GM06990 (cell line): ENCODE measurements at regions not wholly inside any gene's neighbourhood (a gene's known extent, or its start where the extent isn't known, plus 50 kb on each side); places are given as distances from the start of the nearest gene placed in this dataset.

Experiments used
- DNase-seq: peaks from one replicate; pipeline ENCODE4 v3.0.0-alpha.2; 2011; ENCODE audit not compliant: insufficient read length; ENCODE audit errors: extremely low read depth
- H3K27me3 ChIP-seq: replicated peaks from 2 replicates; pipeline ENCODE4 v1.6.0; 2011; ENCODE audit warnings: low read length; ENCODE audit not compliant: control insufficient read depth, insufficient read depth
- H3K36me3 ChIP-seq: 2 replicates; pipeline ENCODE4 v1.5.1; 2011; ENCODE audit warnings: low read length; ENCODE audit not compliant: control insufficient read depth, insufficient read depth
- H3K4me3 ChIP-seq: replicated peaks from 2 replicates; pipeline ENCODE4 v1.5.1; 2011; ENCODE audit warnings: low read depth, mild to moderate bottlenecking, control low read depth, low read length
- CTCF ChIP-seq: IDR thresholded peaks from 2 replicates; pipeline ENCODE4 v1.5.1; 2011; ENCODE audit warnings: low read length, control low read depth, mild to moderate bottlenecking, inconsistent platforms; ENCODE audit not compliant: insufficient read depth, poor library complexity, severe bottlenecking

- no peak for DNase-seq
- Histone ChIP-seq H3K27me3 (no peaks in the 10 kb centered on the region), H3K36me3 (no peaks in the 10 kb centered on the region), H3K4me3 (no peak overlapping the region)
- TF ChIP-seq CTCF: no peak
Observed at GRCh38 chr16:64865069-64865696, 256.7 kb downstream of the CDH11 start.

DNA sequence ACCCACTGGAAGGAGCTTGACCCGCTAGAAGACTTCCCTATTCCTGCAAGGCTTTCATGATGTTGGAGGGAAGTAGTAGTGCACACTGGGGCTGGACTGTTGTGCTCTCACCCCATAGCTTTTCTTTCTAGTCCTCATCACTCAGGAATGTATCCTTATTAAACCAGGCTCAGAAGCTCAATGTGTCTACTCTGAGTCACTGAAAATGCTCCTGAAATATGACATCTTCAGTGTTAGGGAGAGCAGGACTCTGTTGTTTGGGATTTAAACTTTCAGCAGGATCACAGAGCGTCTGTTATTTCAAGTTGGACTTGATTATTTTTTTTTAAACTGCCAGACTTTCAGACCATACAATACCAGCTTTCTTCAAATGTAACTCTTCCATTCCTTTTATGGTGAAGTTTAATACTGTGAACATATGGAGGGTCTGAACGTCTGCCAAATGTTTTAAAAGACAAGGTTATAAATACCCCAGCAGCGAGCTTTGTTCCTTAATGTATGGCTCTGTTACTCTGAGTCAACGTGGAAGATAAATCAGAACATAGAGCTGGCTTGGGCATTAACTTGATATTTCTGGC is 257.5 kb downstream of the CDH11 start:
- DNase-seq: no peak
- Histone ChIP-seq H3K27me3 (no peaks in the 10 kb centered on the region), H3K36me3 (no peaks in the 10 kb centered on the region), H3K4me3 (no peak overlapping the region)
- no peak for TF ChIP-seq CTCF

GRCh38 chr16:64858076-64858475 is 263.8 kb downstream of the CDH11 start:
- no peak for TF ChIP-seq CTCF
- no peak for DNase-seq
- Histone ChIP-seq H3K27me3 (no peaks in the 10 kb centered on the region), H3K36me3 (no peaks in the 10 kb centered on the region), H3K4me3 (no peak overlapping the region)

DNA sequence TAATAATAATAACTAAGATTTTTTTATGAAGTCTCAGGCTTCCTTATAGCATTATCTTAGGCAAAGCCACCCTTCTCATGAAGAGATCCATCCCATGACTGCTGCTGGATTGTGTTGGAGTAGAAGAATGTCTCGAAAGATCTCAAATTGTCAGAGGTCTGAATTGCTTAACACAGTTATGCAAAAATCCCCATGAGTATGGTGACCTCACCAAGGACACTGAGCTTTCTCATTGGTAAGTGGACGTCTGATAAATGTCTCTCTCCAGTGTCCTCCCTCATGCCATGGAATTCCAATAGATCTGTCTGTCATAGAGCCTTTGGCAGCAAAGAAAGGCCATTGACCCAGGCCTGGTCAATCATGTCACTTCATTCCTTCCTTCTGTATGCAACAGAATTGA is 264.5 kb downstream of the CDH11 start:
- Histone ChIP-seq H3K4me3 (no peak overlapping the region), H3K27me3 (no peaks in the 10 kb centered on the region), H3K36me3 (no peaks in the 10 kb centered on the region)
- no peak for TF ChIP-seq CTCF
- no peak for DNase-seq

DNA sequence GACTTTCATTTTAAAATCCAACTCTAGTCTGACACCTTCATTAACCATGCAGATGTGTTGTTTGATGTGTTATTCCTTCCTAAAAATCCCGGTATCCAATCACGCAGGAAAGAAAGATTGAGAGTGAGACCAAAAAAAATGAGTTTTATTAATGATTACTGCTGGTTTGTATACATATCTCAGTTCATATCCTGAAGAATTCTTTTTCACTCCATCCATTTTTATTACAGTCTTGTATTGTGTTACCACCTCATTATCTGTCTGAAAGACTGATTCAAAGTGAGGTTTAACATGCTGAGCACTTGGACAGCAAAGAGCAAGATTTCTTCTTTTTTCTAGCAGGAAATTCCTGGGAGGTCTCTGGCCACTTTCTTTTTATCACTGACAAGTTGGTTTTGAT is 268.3 kb downstream of the CDH11 start:
- Histone ChIP-seq H3K36me3 (no peaks in the 10 kb centered on the region), H3K27me3 (no peaks in the 10 kb centered on the region), H3K4me3 (no peak overlapping the region)
- DNase-seq: no peak
- no peak for TF ChIP-seq CTCF
